VCaP (cell line): ENCODE measurements at regions not wholly inside any gene's neighbourhood (a gene's known extent, or its start where the extent isn't known, plus 50 kb on each side); places are given as distances from the start of the nearest gene placed in this dataset.
A peak's percentile ranks its signal among the peaks of the same experiment; 100 is the strongest.

Experiments used
- H3K27ac ChIP-seq: fragments of 450-650 bp; 2 replicates; pipeline ENCODE4 v1.5.1; 2017
- CTCF ChIP-seq: fragments of 450-650 bp; conservative IDR thresholded peaks from 2 replicates; pipeline ENCODE4 v1.5.1; 2017; ENCODE audit warnings: mild to moderate bottlenecking, moderate library complexity

- no peak overlapping the region for H3K27ac ChIP-seq
- no peak for TF ChIP-seq CTCF
Observed at GRCh38 chr3:187520027-187520945, 149.9 kb downstream of the SST start.

- no peak overlapping the region for H3K27ac ChIP-seq
- TF ChIP-seq CTCF, result no peak
Observed at GRCh38 chr3:187519428-187519890, 150.7 kb downstream of the SST start.

GRCh38 chr3:187518616-187519015, 150.4 kb downstream of the RTP4 start:
- no peak overlapping the region for H3K27ac ChIP-seq
- no peak for TF ChIP-seq CTCF

GRCh38 chr3:187518207-187518606, 150.0 kb downstream of the RTP4 start:
- no peak overlapping the region for H3K27ac ChIP-seq
- no peak for TF ChIP-seq CTCF

GRCh38 chr3:187516446-187517185, 148.4 kb downstream of the RTP4 start:
- TF ChIP-seq CTCF, result no peak
- no peak overlapping the region for H3K27ac ChIP-seq

GRCh38 chr3:187507905-187508304, 139.7 kb downstream of the RTP4 start:
- no peak for TF ChIP-seq CTCF
- peak overlapping the region; percentile 42 for H3K27ac ChIP-seq

GRCh38 chr3:187507266-187507665, 139.1 kb downstream of the RTP4 start:
- no peak for TF ChIP-seq CTCF
- H3K27ac ChIP-seq, result peak overlapping the region; percentile 42
